RKO (cell line): ENCODE measurements at regions not wholly inside any gene's neighbourhood (a gene's known extent, or its start where the extent isn't known, plus 50 kb on each side); places are given as distances from the start of the nearest gene placed in this dataset.
"Not testable (repeated sequence)": the region's sequence is repeated elsewhere in the genome, so short reads cannot be mapped to it uniquely, and the experiment has no call there.

Experiments used
- DNase-seq: peaks from one replicate; pipeline ENCODE4 v3.0.0-alpha.2; 2016; ENCODE audit warnings: low spot score

GRCh38 chr15:66864871-66865281 lies 162.8 kb downstream of the SMAD6 start:
- no peak for DNase-seq

- DNase-seq = no peak
Observed at GRCh38 chr15:66865622-66866611, 163.9 kb downstream of the SMAD6 start.

GRCh38 chr15:66866656-66867055 lies 164.6 kb downstream of the SMAD6 start:
- no peak for DNase-seq

GRCh38 chr15:66868918-66869317 lies 166.9 kb downstream of the SMAD6 start:
- no peak for DNase-seq

- DNase-seq = no peak
Observed at GRCh38 chr15:66870880-66871388, 168.9 kb downstream of the SMAD6 start.

GRCh38 chr15:66872405-66872804 lies 170.4 kb downstream of the SMAD6 start:
- DNase-seq = no peak

GRCh38 chr15:66873331-66873730 lies 171.3 kb downstream of the SMAD6 start:
- DNase-seq = not testable (repeated sequence)

- no peak for DNase-seq
Observed at GRCh38 chr15:66873856-66874255, 171.8 kb downstream of the SMAD6 start.

GRCh38 chr15:66875588-66876420 lies 173.8 kb downstream of the SMAD6 start:
- no peak for DNase-seq

GRCh38 chr15:66876421-66876730 lies 174.3 kb downstream of the SMAD6 start:
- no peak for DNase-seq

GRCh38 chr15:66876731-66877476 lies 174.9 kb downstream of the SMAD6 start:
- DNase-seq = no peak

- no peak for DNase-seq
Observed at GRCh38 chr15:66877477-66878271, 175.6 kb downstream of the SMAD6 start.

GRCh38 chr15:66878761-66879160 lies 176.7 kb downstream of the SMAD6 start:
- DNase-seq = no peak

GRCh38 chr15:66879531-66880368 lies 177.7 kb downstream of the SMAD6 start:
- DNase-seq = no peak

GRCh38 chr15:66880380-66881155 lies 178.5 kb downstream of the SMAD6 start:
- DNase-seq = no peak

- DNase-seq = no peak
Observed at GRCh38 chr15:66881173-66881905, 179.3 kb downstream of the SMAD6 start.

GRCh38 chr15:66882251-66883020 lies 180.4 kb downstream of the SMAD6 start:
- no peak for DNase-seq
